ENCODE measurements at regions not wholly inside any gene's neighbourhood (a gene's known extent, or its start where the extent isn't known, plus 50 kb on each side); places are given as distances from the start of the nearest gene placed in this dataset.
A peak's percentile ranks its signal among the peaks of the same experiment; 100 is the strongest.

- TF ChIP-seq, protein P1, sequence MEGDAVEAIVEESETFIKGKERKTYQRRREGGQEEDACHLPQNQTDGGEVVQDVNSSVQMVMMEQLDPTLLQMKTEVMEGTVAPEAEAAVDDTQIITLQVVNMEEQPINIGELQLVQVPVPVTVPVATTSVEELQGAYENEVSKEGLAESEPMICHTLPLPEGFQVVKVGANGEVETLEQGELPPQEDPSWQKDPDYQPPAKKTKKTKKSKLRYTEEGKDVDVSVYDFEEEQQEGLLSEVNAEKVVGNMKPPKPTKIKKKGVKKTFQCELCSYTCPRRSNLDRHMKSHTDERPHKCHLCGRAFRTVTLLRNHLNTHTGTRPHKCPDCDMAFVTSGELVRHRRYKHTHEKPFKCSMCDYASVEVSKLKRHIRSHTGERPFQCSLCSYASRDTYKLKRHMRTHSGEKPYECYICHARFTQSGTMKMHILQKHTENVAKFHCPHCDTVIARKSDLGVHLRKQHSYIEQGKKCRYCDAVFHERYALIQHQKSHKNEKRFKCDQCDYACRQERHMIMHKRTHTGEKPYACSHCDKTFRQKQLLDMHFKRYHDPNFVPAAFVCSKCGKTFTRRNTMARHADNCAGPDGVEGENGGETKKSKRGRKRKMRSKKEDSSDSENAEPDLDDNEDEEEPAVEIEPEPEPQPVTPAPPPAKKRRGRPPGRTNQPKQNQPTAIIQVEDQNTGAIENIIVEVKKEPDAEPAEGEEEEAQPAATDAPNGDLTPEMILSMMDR (conservative IDR thresholded peaks at IDR 0.05; ENCODE audit: control insufficient read depth, insufficient read depth, low read depth, low read length), result no peak
- no peak for DNase-seq (ENCODE audit: low read depth)
- H3K4me3 ChIP-seq (ENCODE audit: control insufficient read depth, low read depth, low read length), result no peak overlapping the region
Observed at GRCh38 chr9:134522502-134522848, 119.1 kb upstream of the COL5A1 start.

GRCh38 chr9:134522976-134523375 is 118.6 kb upstream of the COL5A1 start:
- no peak overlapping the region for H3K4me3 ChIP-seq (ENCODE audit: control insufficient read depth, low read depth, low read length)
- TF ChIP-seq, protein P1 (conservative IDR thresholded peaks at IDR 0.05; ENCODE audit: control insufficient read depth, insufficient read depth, low read depth, low read length), result no peak
- DNase-seq (ENCODE audit: low read depth), result no peak

- H3K4me3 ChIP-seq (ENCODE audit: control insufficient read depth, low read depth, low read length), result no peak overlapping the region
- DNase-seq (ENCODE audit: low read depth), result no peak
- TF ChIP-seq, protein P1 (conservative IDR thresholded peaks at IDR 0.05; ENCODE audit: control insufficient read depth, insufficient read depth, low read depth, low read length), result no peak
Observed at GRCh38 chr9:134525070-134525815, 116.4 kb upstream of the COL5A1 start.

DNA sequence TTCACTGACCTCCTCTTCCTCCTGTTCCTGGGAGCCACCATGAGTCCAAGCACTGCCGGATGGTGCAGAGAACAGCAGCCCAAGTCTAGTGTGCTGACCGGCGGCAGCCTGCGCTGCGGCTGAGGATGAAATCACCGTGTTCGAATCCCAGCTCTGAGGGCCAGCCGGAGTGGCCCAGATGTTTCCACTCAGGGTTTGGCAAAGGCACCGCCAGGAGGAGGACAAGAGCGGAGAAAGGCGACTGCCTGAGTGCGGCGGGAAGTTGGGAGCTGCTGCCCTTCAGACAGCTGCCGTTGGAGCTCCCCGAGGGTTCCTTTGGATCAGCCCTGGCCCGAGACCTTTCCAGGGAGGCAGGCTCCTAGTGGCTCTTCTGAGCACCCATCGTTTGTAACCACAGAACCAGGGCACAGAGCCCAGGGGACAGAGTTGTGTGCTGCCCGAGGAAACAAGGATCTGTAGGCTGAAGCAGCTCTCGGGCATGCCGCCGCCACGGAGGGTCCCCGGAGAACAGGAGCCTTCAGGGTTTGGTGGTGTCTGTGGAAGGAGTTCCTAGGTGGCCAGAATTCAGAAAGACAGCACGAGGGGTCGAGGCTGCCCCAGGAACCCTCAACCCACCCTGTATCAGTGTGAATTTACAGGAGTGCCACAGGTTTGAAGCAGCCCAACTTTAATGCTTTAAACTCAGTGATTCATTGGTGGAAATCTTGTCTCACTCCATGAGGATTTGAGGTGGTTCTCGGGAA is 115.6 kb upstream of the COL5A1 start:
- no peak overlapping the region for H3K4me3 ChIP-seq (ENCODE audit: control insufficient read depth, low read depth, low read length)
- peak; percentile 57 for DNase-seq (ENCODE audit: low read depth)
- TF ChIP-seq, protein P1 (conservative IDR thresholded peaks at IDR 0.05; ENCODE audit: control insufficient read depth, insufficient read depth, low read depth, low read length), result peak; percentile 14

GRCh38 chr9:134526584-134527477 is 114.8 kb upstream of the COL5A1 start:
- DNase-seq (ENCODE audit: low read depth), result peak; percentile 60
- no peak overlapping the region for H3K4me3 ChIP-seq (ENCODE audit: control insufficient read depth, low read depth, low read length)
- TF ChIP-seq, protein P1 (conservative IDR thresholded peaks at IDR 0.05; ENCODE audit: control insufficient read depth, insufficient read depth, low read depth, low read length), result no peak

GRCh38 chr9:134530724-134531123 is 110.9 kb upstream of the COL5A1 start:
- no peak overlapping the region for H3K4me3 ChIP-seq (ENCODE audit: control insufficient read depth, low read depth, low read length)
- TF ChIP-seq, protein P1 (conservative IDR thresholded peaks at IDR 0.05; ENCODE audit: control insufficient read depth, insufficient read depth, low read depth, low read length), result no peak
- DNase-seq (ENCODE audit: low read depth), result no peak

All from fibroblast of mammary gland (primary cell).